ENCODE measurements at regions not wholly inside any gene's neighbourhood (a gene's known extent, or its start where the extent isn't known, plus 50 kb on each side); places are given as distances from the start of the nearest gene placed in this dataset.

- CTCF ChIA-PET: no interaction called here
- Mint-ChIP-seq H3K36me3 (peaks cover 49% of the 10 kb centered on the region), H3K4me1 (no peaks in the 10 kb centered on the region), H3K4me3 (no peak overlapping the region), H3K27me3 (ENCODE audit: low read depth) (peaks cover 9% of the 10 kb centered on the region), H3K9me3 (peaks cover 71% of the 10 kb centered on the region), H3K27ac (no peak overlapping the region)
- ATAC-seq (no peak), DNase-seq (ENCODE audit: low spot score) (no peak)
- POLR2A ChIA-PET: no interaction called here
- no peak for TF ChIP-seq KAT7 (CRISPR knock-in tag; IDR thresholded peaks at IDR 0.05; ENCODE audit: borderline replicate concordance)
- TF ChIP-seq E2F1 (CRISPR knock-in tag; IDR thresholded peaks at IDR 0.05): no peak
- TF ChIP-seq GTF2I (CRISPR knock-in tag; conservative IDR thresholded peaks at IDR 0.05): no peak
- no peak for TF ChIP-seq PREB (CRISPR knock-in tag; IDR thresholded peaks at IDR 0.05; ENCODE audit: borderline replicate concordance)
- TF ChIP-seq ZNF219 (CRISPR knock-in tag; IDR thresholded peaks at IDR 0.05; ENCODE audit: borderline replicate concordance): no peak
- no peak for TF ChIP-seq PRDM15 (CRISPR knock-in tag; IDR thresholded peaks at IDR 0.05)
- no peak for TF ChIP-seq USF1 (CRISPR knock-in tag; IDR thresholded peaks at IDR 0.05)
- no peak for TF ChIP-seq GABPB1 (CRISPR knock-in tag; IDR thresholded peaks at IDR 0.05)
- no peak for TF ChIP-seq RELA (CRISPR knock-in tag; IDR thresholded peaks at IDR 0.05; ENCODE audit: borderline replicate concordance)
- no peak for TF ChIP-seq EMX1 (CRISPR knock-in tag; IDR thresholded peaks at IDR 0.05)
- TF ChIP-seq TCF7 (CRISPR knock-in tag; IDR thresholded peaks at IDR 0.05; ENCODE audit: low read depth): no peak
- TF ChIP-seq ZNF396 (CRISPR knock-in tag; IDR thresholded peaks at IDR 0.05; ENCODE audit: borderline replicate concordance): no peak
Measured at GRCh38 chr11:37774441-37774840, 1176.4 kb upstream of the RAG2 start.

- no peak for TF ChIP-seq IRF2 (CRISPR knock-in tag; IDR thresholded peaks at IDR 0.05; ENCODE audit: borderline replicate concordance, low read depth)
- ATAC-seq (no peak), DNase-seq (ENCODE audit: low spot score) (no peak)
- ChIA-PET CTCF (no interaction called here), POLR2A (no interaction called here)
- H3K9me3 Mint-ChIP-seq: peaks cover 67% of the 10 kb centered on the region
- H3K36me3 Mint-ChIP-seq: peaks cover 48% of the 10 kb centered on the region
- H3K27ac Mint-ChIP-seq: no peak overlapping the region
- no peaks in the 10 kb centered on the region for H3K4me1 Mint-ChIP-seq
- no peak overlapping the region for H3K4me3 Mint-ChIP-seq
- H3K27me3 Mint-ChIP-seq (ENCODE audit: low read depth): peaks cover 11% of the 10 kb centered on the region
Measured at GRCh38 chr11:37770145-37770544, 1172.1 kb upstream of the RAG2 start.

GRCh38 chr11:37762079-37762478 is 1164.0 kb upstream of the RAG2 start:
- POLR2A ChIA-PET: interaction anchor here (0.5 kb wide), 1 partner anchor 1695 kb away, joined by 4 read pairs; no protein-coding TSS in a partner anchor
- ATAC-seq: no peak
- H3K36me3 Mint-ChIP-seq: peaks cover 50% of the 10 kb centered on the region
- TF ChIP-seq ZNF396 (CRISPR knock-in tag; IDR thresholded peaks at IDR 0.05; ENCODE audit: borderline replicate concordance) (no peak), ZNF416 (CRISPR knock-in tag; IDR thresholded peaks at IDR 0.05) (no peak), ZNF121 (CRISPR knock-in tag; IDR thresholded peaks at IDR 0.05) (no peak), ZNF425 (CRISPR knock-in tag; conservative IDR thresholded peaks at IDR 0.05) (no peak), NR1H2 (CRISPR knock-in tag; IDR thresholded peaks at IDR 0.05) (no peak), ZNF219 (CRISPR knock-in tag; IDR thresholded peaks at IDR 0.05; ENCODE audit: borderline replicate concordance) (no peak), MXD4 (CRISPR knock-in tag; IDR thresholded peaks at IDR 0.05; ENCODE audit: borderline replicate concordance) (no peak), ATF2 (CRISPR knock-in tag; IDR thresholded peaks at IDR 0.05; ENCODE audit: borderline replicate concordance, low read depth) (no peak), ATF6 (CRISPR knock-in tag; IDR thresholded peaks at IDR 0.05) (no peak)

More at GRCh38 chr11:37762079-37762478, 1164.0 kb upstream of the RAG2 start:
- CTCF ChIA-PET: no interaction called here
- Mint-ChIP-seq H3K27me3 (ENCODE audit: low read depth) (peaks cover 3% of the 10 kb centered on the region; the same call in 1 of the 2 replicates), H3K9me3 (peaks cover 66% of the 10 kb centered on the region), H3K27ac (no peak overlapping the region), H3K4me1 (no peaks in the 10 kb centered on the region), H3K4me3 (no peak overlapping the region)
- DNase-seq (ENCODE audit: low spot score): no peak

Measured in WTC11 (cell line).